Small intestine (tissue), 7 donors: ENCODE measurements at regions not wholly inside any gene's neighbourhood (a gene's known extent, or its start where the extent isn't known, plus 50 kb on each side); places are given as distances from the start of the nearest gene placed in this dataset.

Experiments
- DNase-seq, 2 donors: peaks; one replicate each; pipeline versions ENCODE4 v3.0.0 to v3.0.0-alpha.2; 2013
- FAIRE-seq: peaks from 2 replicates; lab custom pipeline; 2012; peaks lifted over from hg19 to GRCh38; lab: Jason Lieb, UNC
- H3K27ac ChIP-seq, 3 donors: one replicate each; pipeline ENCODE4 v1.5.1; 2013; ENCODE audit warnings: low read length in 2 of 3, mild to moderate bottlenecking in 2 of 3, control low read depth in 1 of 3, inconsistent platforms in 1 of 3, low read depth in 1 of 3, moderate library complexity in 1 of 3
- H3K27me3 ChIP-seq, 3 donors: one replicate each; pipeline ENCODE4 v1.6.1; 2013; ENCODE audit warnings: low read length in 3 of 3, inconsistent platforms in 1 of 3; ENCODE audit not compliant: control insufficient read depth in 3 of 3, insufficient read depth in 3 of 3
- H3K36me3 ChIP-seq, 3 donors: one replicate each; pipeline ENCODE4 v1.6.1; 2013; ENCODE audit warnings: low read length in 3 of 3, inconsistent platforms in 1 of 3, low read depth in 1 of 3, mild to moderate bottlenecking in 1 of 3, moderate library complexity in 1 of 3; ENCODE audit not compliant: control insufficient read depth in 3 of 3, insufficient read depth in 2 of 3
- H3K4me1 ChIP-seq, 3 donors: one replicate each; pipeline ENCODE4 v1.6.1; 2013; ENCODE audit warnings: low read length in 2 of 3, inconsistent platforms in 1 of 3, low read depth in 1 of 3, mild to moderate bottlenecking in 1 of 3, moderate library complexity in 1 of 3; ENCODE audit not compliant: control insufficient read depth in 3 of 3, insufficient read depth in 2 of 3
- H3K4me3 ChIP-seq, 3 donors: one replicate each; pipeline ENCODE4 v1.5.1; 2013; ENCODE audit warnings: low read length in 3 of 3, control low read depth in 1 of 3, inconsistent platforms in 1 of 3, low read depth in 1 of 3, mild to moderate bottlenecking in 1 of 3, moderate library complexity in 1 of 3
- H3K9me3 ChIP-seq, 2 donors: one replicate each; pipeline ENCODE4 v1.6.1; 2013; ENCODE audit warnings: low read depth in 1 of 2, low read length in 1 of 2; ENCODE audit not compliant: control insufficient read depth in 2 of 2, insufficient read depth in 1 of 2
- WGBS, 3 donors: extraction: QIAGEN DNeasy Blood & Tissue Kit; methylation state at CpG; one replicate each; pipeline ENCODE4 v1.1.7; 2013; 5-methylcytosine and 5-hydroxymethylcytosine counted together
- donor health status: healthy with polysubstance abuse.
- donor health status: control.
- donor health status: control.
- donor health status: Bipolar disorder and iron deficiency.
- donor health status: healthy.

DNA sequence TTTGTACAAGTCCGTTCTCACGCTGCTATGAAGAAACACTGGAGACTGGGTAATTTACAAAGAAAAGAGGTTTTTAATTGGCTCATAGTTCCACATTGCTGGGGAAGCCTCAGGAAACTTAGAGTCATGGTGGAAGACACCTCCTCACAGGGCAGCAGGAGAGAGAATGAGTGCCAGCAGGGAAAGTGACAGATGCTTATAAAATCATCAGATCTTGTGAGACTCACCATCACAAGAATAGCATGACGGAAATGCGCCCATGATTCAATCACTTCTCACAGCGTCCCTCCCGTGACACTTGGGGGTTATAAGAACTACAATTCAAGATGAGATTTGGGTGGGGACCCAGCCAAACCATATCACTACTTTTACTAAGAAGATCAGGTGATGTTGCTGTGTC is 285.8 kb downstream of the TMX3 start:
- Histone ChIP-seq H3K9me3 (no peaks in the 10 kb centered on the region), H3K27me3 (no peaks in the 10 kb centered on the region), H3K4me3 (no peak overlapping the region), H3K36me3 (no peaks in the 10 kb centered on the region), H3K4me1 (peaks cover 0 to 6% (median 0%) of the 10 kb centered on the region in 3 donors), H3K27ac (no peak overlapping the region)
- no peak for DNase-seq
- WGBS, 3 donors, result 87 to 92% (median 89%) methylated on average over 6 of the region's 6 CpGs
- FAIRE-seq, result no peak

DNA sequence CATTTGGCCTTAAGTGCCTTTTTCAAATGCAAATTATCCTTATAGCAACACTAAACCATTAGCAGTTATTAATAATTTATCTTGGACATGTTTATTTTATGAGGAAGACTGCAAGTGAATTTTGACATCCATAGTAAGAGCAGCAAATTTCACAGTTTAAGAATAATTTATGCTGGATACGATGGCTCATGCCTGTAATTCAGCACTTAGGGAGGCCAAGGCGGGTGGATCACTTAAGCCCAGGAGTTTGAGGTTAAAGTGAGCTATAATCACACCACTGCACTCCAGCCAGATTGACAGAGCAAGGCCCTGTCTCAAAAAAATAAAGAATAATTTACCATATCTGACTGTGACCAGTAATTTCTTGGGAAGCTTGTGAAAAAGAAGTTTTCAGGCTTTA is 286.2 kb downstream of the TMX3 start:
- Histone ChIP-seq H3K27ac (no peak overlapping the region), H3K4me3 (no peak overlapping the region), H3K4me1 (peaks cover 0 to 6% (median 0%) of the 10 kb centered on the region in 3 donors), H3K27me3 (no peaks in the 10 kb centered on the region), H3K36me3 (no peaks in the 10 kb centered on the region), H3K9me3 (no peaks in the 10 kb centered on the region)
- WGBS, 3 donors, result 68 to 78% (median 72%) methylated on average over 2 of the region's 2 CpGs
- DNase-seq, result no peak
- FAIRE-seq, result no peak

DNA sequence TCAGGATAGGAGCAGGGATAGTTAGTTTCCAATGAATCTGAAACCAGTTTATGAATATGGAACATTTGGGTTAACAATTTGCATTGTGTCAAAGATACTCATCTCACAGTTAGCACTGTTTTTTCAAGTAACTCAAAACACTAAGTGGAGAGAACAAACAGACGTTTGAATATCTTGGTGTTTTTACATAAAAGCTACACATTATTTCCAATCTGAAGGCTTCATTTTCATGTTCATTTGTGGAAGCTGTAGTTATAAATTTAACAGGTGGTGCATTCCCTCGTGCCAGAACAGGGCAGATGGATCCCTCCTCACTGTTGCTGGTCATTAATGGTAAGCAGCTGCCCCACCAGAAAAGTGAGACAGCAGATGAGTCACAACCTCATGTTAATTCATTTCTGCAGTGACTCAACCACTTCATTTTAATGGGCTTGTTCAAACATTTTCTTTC is 286.9 kb downstream of the TMX3 start:
- peaks cover 0 to 6% (median 0%) of the 10 kb centered on the region in 3 donors for H3K4me1 ChIP-seq
- H3K27me3 ChIP-seq, result no peaks in the 10 kb centered on the region
- WGBS, 3 donors, result 37 to 44% (median 42%) methylated on average over 2 of the region's 2 CpGs
- no peak for DNase-seq
- no peak overlapping the region for H3K4me3 ChIP-seq
- no peak for FAIRE-seq
- H3K27ac ChIP-seq, result no peak overlapping the region
- H3K9me3 ChIP-seq, result no peaks in the 10 kb centered on the region
- no peaks in the 10 kb centered on the region for H3K36me3 ChIP-seq

DNA sequence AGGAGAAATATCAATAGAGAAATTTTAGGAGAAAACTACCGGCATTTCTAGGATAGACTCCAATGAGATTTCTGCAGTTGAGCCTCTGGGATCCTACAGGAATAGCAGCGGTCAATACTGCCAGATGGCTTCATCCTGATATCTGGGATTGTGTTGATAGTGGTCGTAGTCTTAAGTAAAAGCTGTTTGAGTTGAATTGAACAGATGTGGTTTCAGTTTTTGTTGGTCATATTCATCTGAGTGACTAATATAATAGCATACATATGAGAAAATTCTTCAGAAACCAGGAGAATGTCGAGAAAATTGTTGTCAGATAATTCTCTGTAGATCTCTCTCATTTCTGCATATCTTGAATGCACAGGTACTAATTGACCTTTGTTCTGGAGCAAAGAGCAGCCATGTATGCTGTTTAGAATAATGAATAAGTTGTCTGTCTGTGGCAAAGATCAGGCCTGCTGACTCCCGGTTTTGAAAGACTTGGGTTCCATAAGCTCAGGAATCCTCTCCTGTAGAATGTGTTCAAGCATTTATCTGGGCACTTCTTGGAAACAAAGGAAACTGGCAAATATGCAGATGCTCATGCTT is 288.1 kb downstream of the TMX3 start:
- H3K27ac ChIP-seq, result peak overlapping the region in 1 of 3 donors; percentile 25
- 20 to 65% (median 35%) methylated on average over 5 of the region's 5 CpGs for WGBS, 3 donors
- H3K4me1 ChIP-seq, result peaks cover 0 to 6% (median 0%) of the 10 kb centered on the region in 3 donors
- no peaks in the 10 kb centered on the region for H3K27me3 ChIP-seq
- peak; percentile 65 to 66 for DNase-seq
- FAIRE-seq, result no peak
- no peaks in the 10 kb centered on the region for H3K9me3 ChIP-seq
- no peaks in the 10 kb centered on the region for H3K36me3 ChIP-seq
- no peak overlapping the region for H3K4me3 ChIP-seq

DNA sequence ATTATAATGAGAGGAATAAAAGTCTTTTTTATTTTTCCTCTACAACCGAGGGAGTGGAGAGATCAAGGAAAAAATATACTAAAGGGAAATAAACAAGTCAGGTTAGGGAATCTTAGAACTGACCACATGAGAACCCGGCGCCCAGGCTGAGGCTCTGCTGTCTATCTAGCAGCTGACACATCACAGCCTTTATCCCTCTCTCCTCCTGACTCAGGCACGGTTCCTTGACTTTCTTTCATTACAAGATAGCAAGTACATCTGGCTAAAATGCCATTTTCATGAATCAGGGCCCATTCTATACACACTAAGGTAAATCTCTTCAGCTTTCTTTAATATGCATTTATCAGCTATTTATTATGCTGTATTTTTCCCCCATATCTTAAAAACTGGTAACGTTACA is 296.0 kb downstream of the TMX3 start:
- Histone ChIP-seq H3K27ac (no peak overlapping the region), H3K9me3 (no peaks in the 10 kb centered on the region), H3K27me3 (no peaks in the 10 kb centered on the region), H3K36me3 (no peaks in the 10 kb centered on the region), H3K4me1 (no peaks in the 10 kb centered on the region), H3K4me3 (no peak overlapping the region)
- no peak for FAIRE-seq
- no peak for DNase-seq
- 68 to 80% (median 74%) methylated on average over 5 of the region's 5 CpGs for WGBS, 3 donors

DNA sequence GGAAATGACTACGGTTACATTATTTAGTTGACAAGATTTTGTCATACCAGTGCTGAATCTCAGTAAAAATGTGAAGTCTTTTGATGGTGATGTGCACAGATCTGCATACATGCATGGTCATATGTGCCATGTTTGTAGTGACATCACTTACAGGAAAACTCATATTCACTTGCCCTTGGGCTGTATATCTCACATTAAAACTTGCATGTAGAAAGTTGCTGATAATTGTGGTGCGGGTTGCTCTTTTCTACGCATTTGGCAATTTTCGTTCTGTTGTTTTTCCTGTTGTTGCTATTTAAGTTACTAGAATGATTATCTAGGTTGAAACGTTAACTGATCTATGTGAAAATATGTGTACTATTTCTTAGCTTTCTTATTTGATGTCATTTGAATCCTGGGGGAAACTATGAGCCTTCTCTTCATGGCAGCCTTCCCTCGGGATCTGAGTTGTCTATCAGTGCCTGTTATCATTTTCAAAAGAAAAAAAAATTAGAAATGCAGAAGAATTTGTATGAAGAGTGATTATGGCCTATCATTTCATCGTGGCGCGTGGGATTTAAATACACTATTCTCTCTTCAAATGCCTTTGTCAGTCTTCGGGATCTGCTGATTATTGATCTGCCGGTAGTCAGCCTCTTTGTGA is 296.6 kb downstream of the TMX3 start:
- no peaks in the 10 kb centered on the region for H3K27me3 ChIP-seq
- no peak for FAIRE-seq
- no peak overlapping the region for H3K27ac ChIP-seq
- no peaks in the 10 kb centered on the region for H3K4me1 ChIP-seq
- H3K36me3 ChIP-seq, result no peaks in the 10 kb centered on the region
- no peak overlapping the region for H3K4me3 ChIP-seq
- no peaks in the 10 kb centered on the region for H3K9me3 ChIP-seq
- no peak for DNase-seq
- WGBS, 3 donors, result 78 to 84% (median 81%) methylated on average over 11 of the region's 11 CpGs

DNA sequence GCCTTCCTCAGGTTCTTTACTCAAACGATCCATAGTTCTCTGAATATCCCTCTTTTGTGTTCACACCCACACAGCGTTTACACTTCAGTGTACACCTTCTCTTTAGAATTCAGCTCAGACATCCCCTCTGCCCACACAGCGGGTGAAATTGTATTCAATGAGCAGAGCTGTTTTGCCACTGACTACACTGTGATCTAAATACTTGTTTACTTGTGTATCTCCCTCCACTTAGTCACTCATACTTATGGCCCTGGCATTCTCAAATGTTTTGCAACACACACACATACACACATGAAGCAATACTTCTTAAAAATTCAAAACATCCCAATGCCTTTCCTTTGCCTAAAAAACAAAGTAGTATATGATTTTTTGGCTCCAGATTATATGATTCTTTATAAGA is 297.1 kb downstream of the TMX3 start:
- Histone ChIP-seq H3K4me3 (no peak overlapping the region), H3K9me3 (no peaks in the 10 kb centered on the region), H3K27ac (no peak overlapping the region), H3K36me3 (no peaks in the 10 kb centered on the region), H3K27me3 (no peaks in the 10 kb centered on the region), H3K4me1 (no peaks in the 10 kb centered on the region)
- no peak for DNase-seq
- FAIRE-seq, result no peak
- 55 to 72% (median 59%) methylated on average over 3 of the region's 3 CpGs for WGBS, 3 donors

DNA sequence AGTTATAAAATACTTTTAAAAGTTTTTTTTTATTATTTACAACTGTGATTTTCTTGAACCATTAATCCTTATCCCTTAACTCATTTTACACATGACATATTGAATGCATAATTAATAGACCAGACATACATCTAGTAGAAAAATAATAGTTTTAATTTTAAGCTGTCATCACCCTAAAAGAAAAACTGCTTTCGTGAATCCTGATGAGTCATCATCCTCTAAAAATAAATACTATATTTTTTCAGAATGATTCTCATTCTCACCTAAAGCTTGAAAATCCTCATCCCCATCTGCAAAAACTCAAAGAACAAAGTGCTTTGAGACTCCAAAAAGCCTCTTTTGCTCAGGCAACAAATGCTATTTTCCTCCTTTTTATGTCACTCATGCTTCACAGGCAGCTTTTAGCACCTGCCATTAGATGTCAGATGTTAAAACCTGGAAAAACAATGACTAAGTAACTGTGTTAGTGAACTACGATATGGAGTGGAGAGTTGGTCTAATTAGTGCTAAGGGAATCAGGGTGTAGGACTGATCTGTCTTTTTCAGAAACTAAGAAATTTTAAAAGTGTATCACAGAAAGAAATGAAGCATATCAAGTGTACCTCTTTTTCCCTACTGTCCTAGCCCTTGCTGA is 297.6 kb downstream of the TMX3 start:
- Histone ChIP-seq H3K4me3 (no peak overlapping the region), H3K36me3 (no peaks in the 10 kb centered on the region), H3K4me1 (no peaks in the 10 kb centered on the region), H3K27ac (no peak overlapping the region), H3K9me3 (no peaks in the 10 kb centered on the region), H3K27me3 (no peaks in the 10 kb centered on the region)
- WGBS, 3 donors, result 25 to 50% (median 36%) methylated on average over 2 of the region's 2 CpGs
- DNase-seq, result no peak
- no peak for FAIRE-seq
